ENCODE measurements at regions not wholly inside any gene's neighbourhood (a gene's known extent, or its start where the extent isn't known, plus 50 kb on each side); places are given as distances from the start of the nearest gene placed in this dataset.

GRCh38 chr9:105963343-105964099, 269.2 kb downstream of the TMEM38B start:
- TF ChIP-seq CTCF (IDR thresholded peaks at IDR 0.05; ENCODE audit: low read length), result no peak
- no peak for TF ChIP-seq EZH2 (optimal IDR thresholded peaks at IDR 0.05; ENCODE audit: low read depth, low read length)
- TF ChIP-seq EZH2phosphoT487 (IDR thresholded peaks at IDR 0.05; ENCODE audit: low read length), result no peak

Data from MM.1S (cell line).